Spinal cord (tissue), 9 donors: ENCODE measurements at regions not wholly inside any gene's neighbourhood (a gene's known extent, or its start where the extent isn't known, plus 50 kb on each side); places are given as distances from the start of the nearest gene placed in this dataset.
"Not testable (repeated sequence)": the region's sequence is repeated elsewhere in the genome, so short reads cannot be mapped to it uniquely, and the experiment has no call there.

Source experiments
- DNase-seq, 6 donors: peaks; one replicate each; pipeline versions ENCODE4 v3.0.0 to v3.0.0-alpha.2; 2013 to 2015; ENCODE audit warnings: low spot score in 6 of 6, low read depth in 4 of 6
- H3K27ac ChIP-seq: one replicate; pipeline ENCODE4 v1.5.1; 2013; ENCODE audit warnings: low read depth, low read length, control low read depth
- H3K27me3 ChIP-seq: one replicate; pipeline ENCODE4 v1.6.1; 2013; ENCODE audit warnings: low read length; ENCODE audit not compliant: control insufficient read depth, insufficient read depth
- H3K36me3 ChIP-seq: one replicate; pipeline ENCODE4 v1.6.1; 2013; ENCODE audit warnings: low read length; ENCODE audit not compliant: control insufficient read depth, insufficient read depth
- H3K4me1 ChIP-seq: one replicate; pipeline ENCODE4 v1.6.1; 2013; ENCODE audit warnings: low read length; ENCODE audit not compliant: control insufficient read depth, insufficient read depth
- H3K4me3 ChIP-seq: one replicate; pipeline ENCODE4 v1.5.1; 2013; ENCODE audit warnings: low read depth, low read length, control low read depth
- H3K9me3 ChIP-seq: one replicate; pipeline ENCODE4 v1.6.1; 2013; ENCODE audit warnings: low read length; ENCODE audit not compliant: control insufficient read depth, insufficient read depth
- WGBS: methylation state at CpG from one replicate; pipeline ENCODE4 v1.1.5; 2013; ENCODE audit warnings: missing lambda C conversion rate; ENCODE audit not compliant: insufficient coverage; 5-methylcytosine and 5-hydroxymethylcytosine counted together
- donor health status: healthy.

GRCh38 chr2:111595072-111595471 lies 288.9 kb downstream of the ANAPC1 start:
- not testable (repeated sequence) for DNase-seq, H3K27ac ChIP-seq, H3K4me3 ChIP-seq, H3K9me3 ChIP-seq, H3K27me3 ChIP-seq, H3K36me3 ChIP-seq, H3K4me1 ChIP-seq
- no CpG with 5 or more reads among the region's 7 CpGs for WGBS

DNA sequence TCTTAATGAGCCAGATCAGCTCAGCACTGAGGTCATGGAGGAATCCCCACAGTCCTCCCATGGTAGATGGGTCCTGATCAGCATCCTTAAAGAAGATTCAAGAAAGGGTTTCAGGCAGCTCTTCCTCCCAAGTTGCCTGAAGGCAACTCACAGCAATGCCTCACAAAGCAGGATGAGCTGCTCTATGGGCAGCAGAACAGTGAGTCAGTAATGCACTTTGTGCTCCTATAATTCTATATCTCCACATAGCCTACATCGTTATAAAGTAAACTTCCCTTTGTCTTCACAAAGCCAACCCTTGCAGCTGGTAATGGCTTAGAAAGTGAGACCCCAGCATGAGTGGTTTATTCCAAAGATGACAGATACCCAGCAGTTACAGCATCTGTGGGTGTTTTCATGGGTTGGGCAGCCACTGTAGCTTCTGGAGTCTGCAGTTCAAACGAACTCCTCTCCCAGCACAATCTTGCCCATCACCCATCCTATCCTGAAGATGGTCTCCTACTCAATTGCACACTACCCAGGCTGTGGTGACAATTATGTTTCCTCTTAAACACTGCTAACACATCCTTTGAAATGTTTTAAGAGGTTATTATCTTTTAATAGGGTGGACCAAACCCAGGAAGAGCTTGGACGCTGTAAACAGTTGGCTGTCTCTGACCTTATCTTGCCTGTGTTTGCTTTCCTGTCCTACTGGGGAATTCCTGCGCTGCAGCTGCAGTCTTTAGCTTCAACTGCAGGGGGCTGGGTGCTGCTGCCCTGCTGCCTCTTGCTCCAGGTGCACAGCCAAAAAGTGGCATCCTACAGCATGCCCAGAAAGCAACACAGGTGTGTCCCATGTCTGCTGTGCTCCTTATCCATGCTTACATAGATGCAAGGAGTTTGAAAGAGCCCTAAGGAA lies 286.9 kb downstream of the ANAPC1 start:
- H3K27ac ChIP-seq, H3K36me3 ChIP-seq, H3K4me3 ChIP-seq, H3K9me3 ChIP-seq, DNase-seq, H3K4me1 ChIP-seq, H3K27me3 ChIP-seq: not testable (repeated sequence)
- WGBS = no CpG with 5 or more reads among the region's 4 CpGs

DNA sequence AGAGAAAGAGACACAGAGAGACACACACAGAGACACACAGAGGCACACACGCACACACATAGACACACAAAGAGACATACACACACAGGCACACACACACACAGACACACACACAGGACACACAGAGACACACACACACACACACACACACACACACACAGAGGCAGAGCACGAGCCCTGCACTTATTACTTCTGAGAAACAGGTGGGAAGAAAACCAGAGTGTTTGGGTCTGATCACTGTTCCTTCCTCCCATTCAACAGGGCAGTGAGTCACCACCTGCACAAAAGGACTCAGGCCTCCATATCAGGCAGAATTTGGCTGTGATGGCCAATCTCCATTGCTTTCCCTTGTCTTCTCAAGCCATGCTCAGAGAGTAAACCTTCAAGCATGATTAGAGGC lies 285.0 kb downstream of the ANAPC1 start:
- not testable (repeated sequence) for DNase-seq
- no CpG with 5 or more reads among the region's 2 CpGs for WGBS

GRCh38 chr2:111602259-111602658 lies 281.7 kb downstream of the ANAPC1 start:
- H3K4me3 ChIP-seq, DNase-seq, H3K27ac ChIP-seq, H3K27me3 ChIP-seq, H3K4me1 ChIP-seq, H3K36me3 ChIP-seq, H3K9me3 ChIP-seq: not testable (repeated sequence)
- no CpG with 5 or more reads among the region's 7 CpGs for WGBS

More for the DNA sequence above, 285.0 kb downstream of the ANAPC1 start:
- H3K27me3 ChIP-seq, H3K36me3 ChIP-seq, H3K4me1 ChIP-seq, H3K27ac ChIP-seq, H3K9me3 ChIP-seq, H3K4me3 ChIP-seq: not testable (repeated sequence)

DNA sequence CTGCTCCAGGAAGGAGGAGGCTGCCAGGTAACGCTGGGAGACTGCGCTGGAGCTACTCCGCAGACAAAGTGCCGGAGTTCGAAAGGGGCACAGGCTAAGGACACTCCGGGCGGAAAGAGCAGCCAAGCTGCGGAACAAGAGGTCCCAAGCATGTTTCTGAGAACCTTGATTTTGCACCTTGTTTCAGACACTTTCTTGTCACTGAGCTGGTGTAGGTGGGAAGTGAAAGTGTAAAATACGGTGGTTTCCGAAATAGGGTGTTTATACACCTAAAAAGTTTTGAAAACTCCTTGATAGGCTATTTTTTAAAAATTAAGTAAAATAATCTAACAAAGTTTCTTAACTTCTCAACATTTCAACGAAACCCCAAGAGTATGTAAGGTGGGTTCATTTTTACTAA lies 278.2 kb downstream of the ANAPC1 start:
- not testable (repeated sequence) for H3K4me1 ChIP-seq, H3K9me3 ChIP-seq, DNase-seq, H3K4me3 ChIP-seq, H3K27ac ChIP-seq, H3K27me3 ChIP-seq, H3K36me3 ChIP-seq
- WGBS = no CpG with 5 or more reads among the region's 11 CpGs

GRCh38 chr2:111606632-111607031 lies 277.4 kb downstream of the ANAPC1 start:
- H3K9me3 ChIP-seq, H3K27me3 ChIP-seq, H3K27ac ChIP-seq, H3K4me1 ChIP-seq, DNase-seq, H3K36me3 ChIP-seq, H3K4me3 ChIP-seq: not testable (repeated sequence)
- no CpG with 5 or more reads among the region's 1 CpG for WGBS

DNA sequence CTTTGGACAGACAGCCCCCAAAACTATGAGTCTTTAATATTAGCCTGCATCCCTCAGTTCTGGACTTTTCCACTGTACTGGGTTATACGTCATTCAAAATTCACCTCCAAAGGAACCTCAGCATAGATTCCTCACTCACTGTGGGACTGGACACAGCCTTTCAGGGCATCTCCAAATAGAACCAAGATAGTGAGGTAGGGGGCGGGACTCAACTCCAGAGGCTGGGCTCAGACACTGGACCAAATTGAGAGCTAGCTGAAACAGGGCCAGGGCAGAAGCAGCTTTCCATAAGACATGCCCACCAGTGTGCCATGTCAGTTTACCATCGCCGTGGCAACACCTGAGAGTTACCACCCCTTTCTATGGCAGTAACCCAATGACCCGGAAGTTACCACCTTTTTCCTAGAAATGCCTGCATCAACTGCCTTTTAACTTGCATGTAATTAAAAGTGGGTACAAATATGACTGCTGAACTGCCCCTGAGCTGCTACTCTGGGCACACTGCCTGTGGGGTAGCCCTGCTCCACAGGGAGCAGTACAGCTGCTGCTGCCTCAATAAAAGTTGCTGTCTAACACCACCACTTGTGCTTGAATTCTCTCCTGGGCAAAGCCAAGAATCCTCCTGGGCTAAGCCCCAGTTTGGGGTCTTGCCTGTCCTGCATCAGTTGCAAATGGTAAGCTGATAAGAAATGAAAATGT lies 274.7 kb downstream of the ANAPC1 start:
- H3K4me1 ChIP-seq, H3K36me3 ChIP-seq, H3K27me3 ChIP-seq, DNase-seq, H3K4me3 ChIP-seq, H3K9me3 ChIP-seq, H3K27ac ChIP-seq: not testable (repeated sequence)
- no CpG with 5 or more reads among the region's 5 CpGs for WGBS

- no CpG with 5 or more reads among the region's 2 CpGs for WGBS
- H3K4me3 ChIP-seq, H3K27ac ChIP-seq, DNase-seq, H3K4me1 ChIP-seq, H3K27me3 ChIP-seq, H3K36me3 ChIP-seq, H3K9me3 ChIP-seq: not testable (repeated sequence)
Measured at GRCh38 chr2:111610035-111610434, 274.0 kb downstream of the ANAPC1 start.

DNA sequence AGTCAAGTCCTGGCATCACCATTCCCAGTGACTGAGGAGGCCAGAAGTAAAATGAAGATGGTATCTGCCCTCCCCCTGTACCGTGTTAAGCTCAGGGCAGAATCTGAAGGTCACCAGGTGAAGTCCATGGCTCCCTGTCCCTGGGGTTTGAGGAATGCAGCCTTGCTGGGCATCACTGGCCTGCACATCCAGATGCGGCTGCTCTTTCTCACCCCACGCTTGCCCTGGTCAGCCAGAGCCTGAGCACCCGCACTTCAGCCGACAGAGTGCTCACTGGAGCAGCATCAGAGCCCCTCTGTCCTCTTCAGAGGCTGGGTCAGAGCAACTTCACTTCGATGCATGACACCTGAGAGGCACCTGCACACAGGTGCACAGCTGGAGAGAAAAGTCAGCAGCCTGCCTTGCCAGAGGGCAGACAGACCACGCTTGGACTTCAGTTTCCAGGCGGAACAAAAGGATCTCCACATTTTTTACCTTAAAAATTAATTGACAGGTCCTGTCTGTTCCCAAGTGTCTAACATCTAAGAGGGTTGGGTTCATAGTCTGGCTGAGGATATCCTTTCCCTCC lies 267.3 kb downstream of the ANAPC1 start:
- Histone ChIP-seq H3K36me3 (no peaks in the 10 kb centered on the region), H3K9me3 (no peaks in the 10 kb centered on the region), H3K27ac (no peak overlapping the region), H3K4me3 (no peak overlapping the region), H3K27me3 (no peaks in the 10 kb centered on the region), H3K4me1 (peaks cover 10% of the 10 kb centered on the region)
- WGBS = 87% methylated on average over 8 of the region's 8 CpGs
- no peak for DNase-seq
